ENCODE measurements at regions not wholly inside any gene's neighbourhood (a gene's known extent, or its start where the extent isn't known, plus 50 kb on each side); places are given as distances from the start of the nearest gene placed in this dataset.
"Not testable (repeated sequence)": the region's sequence is repeated elsewhere in the genome, so short reads cannot be mapped to it uniquely, and the experiment has no call there.

- no peak for DNase-seq
Measured at GRCh38 chr21:39021478-39021832, 161.8 kb downstream of the PSMG1 start.

- no peak for DNase-seq
Measured at GRCh38 chr21:39020751-39021477, 162.3 kb downstream of the PSMG1 start.

GRCh38 chr21:39018730-39019129, 164.5 kb downstream of the PSMG1 start:
- no peak for DNase-seq

GRCh38 chr21:39016740-39017315, 166.4 kb downstream of the PSMG1 start:
- no peak for DNase-seq

GRCh38 chr21:39014747-39015146, 168.5 kb downstream of the PSMG1 start:
- DNase-seq, result no peak

GRCh38 chr21:39012326-39013230, 170.7 kb downstream of the PSMG1 start:
- DNase-seq, result no peak

- no peak for DNase-seq
Measured at GRCh38 chr21:39011911-39012310, 171.3 kb downstream of the PSMG1 start.

GRCh38 chr21:39010629-39011404, 172.4 kb downstream of the PSMG1 start:
- no peak for DNase-seq

GRCh38 chr21:39009587-39010225, 173.5 kb downstream of the PSMG1 start:
- DNase-seq, result no peak

GRCh38 chr21:39007985-39008384, 175.3 kb downstream of the PSMG1 start:
- DNase-seq, result no peak

GRCh38 chr21:39007532-39007931, 175.7 kb downstream of the PSMG1 start:
- no peak for DNase-seq

- DNase-seq, result no peak
Measured at GRCh38 chr21:39006571-39007311, 176.5 kb downstream of the PSMG1 start.

GRCh38 chr21:39005502-39005787, 177.8 kb downstream of the PSMG1 start:
- no peak for DNase-seq

- no peak for DNase-seq
Measured at GRCh38 chr21:39004634-39005501, 178.4 kb downstream of the PSMG1 start.

- no peak for DNase-seq
Measured at GRCh38 chr21:39003982-39004633, 179.1 kb downstream of the PSMG1 start.

GRCh38 chr21:39001341-39001740, 181.9 kb downstream of the PSMG1 start:
- DNase-seq, result no peak

GRCh38 chr21:39000496-39000895, 182.8 kb downstream of the PSMG1 start:
- peak; percentile 65 for DNase-seq

- no peak for DNase-seq
Measured at GRCh38 chr21:38999161-38999560, 184.1 kb downstream of the PSMG1 start.

- DNase-seq, result not testable (repeated sequence)
Measured at GRCh38 chr21:38998281-38998680, 185.0 kb downstream of the PSMG1 start.

GRCh38 chr21:38997843-38998175, 185.4 kb downstream of the PSMG1 start:
- DNase-seq, result not testable (repeated sequence)

All from stimulated activated CD8-positive, alpha-beta memory T cell treated with anti-CD3 and anti-CD28 coated beads, Interleukin-4, amount 100 ng/mL, for 48 hours (primary cell).